Sigmoid colon (tissue), 6 donors: ENCODE measurements at regions not wholly inside any gene's neighbourhood (a gene's known extent, or its start where the extent isn't known, plus 50 kb on each side); places are given as distances from the start of the nearest gene placed in this dataset.

ENCODE experiments used
- DNase-seq: peaks from one replicate; pipeline ENCODE4 v3.0.0-alpha.2; 2019
- H3K27ac ChIP-seq, 4 donors: fragments of 200-600 bp; sonication (generic); one replicate each; pipeline ENCODE4 v1.5.1; 2016 to 2019; ENCODE audit warnings: mild to moderate bottlenecking in 1 of 4
- H3K27me3 ChIP-seq, 3 donors: fragments of 200-600 bp; sonication (generic); one replicate each; pipeline ENCODE4 v1.5.1; 2019; ENCODE audit warnings: mild to moderate bottlenecking in 1 of 3
- H3K36me3 ChIP-seq, 4 donors: fragments of 200-600 bp; sonication (generic); one replicate each; pipeline ENCODE4 v1.5.1; 2016 to 2019
- H3K4me1 ChIP-seq, 4 donors: fragments of 200-600 bp; sonication (generic); one replicate each; pipeline ENCODE4 v1.5.1; 2017 to 2019
- H3K4me3 ChIP-seq, 4 donors: fragments of 200-600 bp; sonication (generic); one replicate each; pipeline ENCODE4 v1.5.1; 2017 to 2019; ENCODE audit warnings: mild to moderate bottlenecking in 2 of 4, moderate library complexity in 1 of 4
- H3K9me3 ChIP-seq, 4 donors: fragments of 200-600 bp in 3 of 4; sonication (generic) in 3 of 4; one replicate each; pipeline versions ENCODE4 v1.5.1 to v1.6.1; 2013 to 2019
- CTCF ChIP-seq, 4 experiments: fragments of 450-650 bp in 3 of 4; fragments of 200-600 bp in 1 of 4; IDR thresholded peaks; one replicate each; pipeline ENCODE4 v1.5.1; 2016 to 2019; ENCODE audit warnings: antibody characterized with exemption in 4 of 4, mild to moderate bottlenecking in 3 of 4, moderate library complexity in 2 of 4
- EP300 ChIP-seq, 4 donors: sonication (generic); formaldehyde crosslinking; IDR thresholded peaks; one replicate each; pipeline ENCODE4 v1.6.1; 2017; ENCODE audit warnings: antibody characterized with exemption in 4 of 4
- POLR2A ChIP-seq, 2 donors: fragments of 450-650 bp; IDR thresholded peaks; one replicate each; pipeline ENCODE4 v1.6.1; 2016; ENCODE audit warnings: antibody characterized with exemption in 2 of 2, mild to moderate bottlenecking in 2 of 2, moderate library complexity in 2 of 2
- POLR2AphosphoS5 ChIP-seq, 4 donors: sonication (generic); formaldehyde crosslinking; IDR thresholded peaks; one replicate each; pipeline ENCODE4 v1.6.1; 2017; ENCODE audit warnings: antibody characterized with exemption in 4 of 4
- WGBS, 2 donors: extraction: QIAGEN DNeasy Blood & Tissue Kit; methylation state at CpG; one replicate each; pipeline ENCODE4 v1.1.7; 2013; 5-methylcytosine and 5-hydroxymethylcytosine counted together
- intact Hi-C: fragments of 100-400 bp; cut with DNase I; formaldehyde crosslinking; loops from one replicate; pipeline ENCODE4 v1.15.1; 2023
- donor health status: healthy with polysubstance abuse.
- donor health status: healthy.

- TF ChIP-seq EP300 (IDR thresholded peaks at IDR 0.05) = no peak
- no peak for TF ChIP-seq POLR2A (IDR thresholded peaks at IDR 0.05)
- no peak for TF ChIP-seq POLR2AphosphoS5 (IDR thresholded peaks at IDR 0.05)
- TF ChIP-seq CTCF (IDR thresholded peaks at IDR 0.05) = no peak
- Histone ChIP-seq H3K9me3 (no peaks in the 10 kb centered on the region), H3K36me3 (no peaks in the 10 kb centered on the region), H3K4me1 (no peaks in the 10 kb centered on the region), H3K27me3 (no peaks in the 10 kb centered on the region), H3K27ac (no peak overlapping the region), H3K4me3 (no peak overlapping the region)
- WGBS, 2 donors = 87 to 95% methylated on average over 2 of the region's 2 CpGs
- intact Hi-C loops = no loop called here
- DNase-seq = no peak
Observed at GRCh38 chrY:19484997-19485396, 259.5 kb downstream of the KDM5D start.

GRCh38 chrY:19479141-19479540, 265.4 kb downstream of the KDM5D start:
- no peak overlapping the region for H3K27ac ChIP-seq
- H3K4me3 ChIP-seq = no peak overlapping the region
- no peaks in the 10 kb centered on the region for H3K4me1 ChIP-seq
- no peaks in the 10 kb centered on the region for H3K27me3 ChIP-seq
- no peak for DNase-seq
- no peak for TF ChIP-seq POLR2A (IDR thresholded peaks at IDR 0.05)
- TF ChIP-seq EP300 (IDR thresholded peaks at IDR 0.05) = no peak
- TF ChIP-seq POLR2AphosphoS5 (IDR thresholded peaks at IDR 0.05) = no peak
- no peak for TF ChIP-seq CTCF (IDR thresholded peaks at IDR 0.05)
- intact Hi-C loops = no loop called here
- no peaks in the 10 kb centered on the region for H3K36me3 ChIP-seq
- no peaks in the 10 kb centered on the region for H3K9me3 ChIP-seq

- TF ChIP-seq EP300 (IDR thresholded peaks at IDR 0.05) = no peak
- TF ChIP-seq CTCF (IDR thresholded peaks at IDR 0.05) = no peak
- no peak for TF ChIP-seq POLR2A (IDR thresholded peaks at IDR 0.05)
- no peak for TF ChIP-seq POLR2AphosphoS5 (IDR thresholded peaks at IDR 0.05)
- DNase-seq = no peak
- 45 to 76% methylated on average over 1 of the region's 1 CpG for WGBS, 2 donors
- intact Hi-C loops = no loop called here
- Histone ChIP-seq H3K36me3 (no peaks in the 10 kb centered on the region), H3K9me3 (no peaks in the 10 kb centered on the region), H3K4me1 (no peaks in the 10 kb centered on the region), H3K27me3 (no peaks in the 10 kb centered on the region), H3K27ac (no peak overlapping the region), H3K4me3 (no peak overlapping the region)
Observed at GRCh38 chrY:19477959-19478358, 266.6 kb downstream of the KDM5D start.

- no peak overlapping the region for H3K4me3 ChIP-seq
- H3K4me1 ChIP-seq = no peaks in the 10 kb centered on the region
- no peak for TF ChIP-seq CTCF (IDR thresholded peaks at IDR 0.05)
- TF ChIP-seq POLR2AphosphoS5 (IDR thresholded peaks at IDR 0.05) = no peak
- TF ChIP-seq EP300 (IDR thresholded peaks at IDR 0.05) = no peak
- TF ChIP-seq POLR2A (IDR thresholded peaks at IDR 0.05) = no peak
- intact Hi-C loops = no loop called here
- no peaks in the 10 kb centered on the region for H3K9me3 ChIP-seq
- H3K27ac ChIP-seq = no peak overlapping the region
- DNase-seq = no peak
- no peaks in the 10 kb centered on the region for H3K36me3 ChIP-seq
- H3K27me3 ChIP-seq = no peaks in the 10 kb centered on the region
Observed at GRCh38 chrY:19465809-19466208, 278.7 kb downstream of the KDM5D start.

- no peak for TF ChIP-seq CTCF (IDR thresholded peaks at IDR 0.05)
- no peak for TF ChIP-seq POLR2AphosphoS5 (IDR thresholded peaks at IDR 0.05)
- no peak for TF ChIP-seq POLR2A (IDR thresholded peaks at IDR 0.05)
- TF ChIP-seq EP300 (IDR thresholded peaks at IDR 0.05) = no peak
- Histone ChIP-seq H3K36me3 (no peaks in the 10 kb centered on the region), H3K27me3 (no peaks in the 10 kb centered on the region), H3K27ac (no peak overlapping the region), H3K9me3 (no peaks in the 10 kb centered on the region), H3K4me1 (no peaks in the 10 kb centered on the region), H3K4me3 (no peak overlapping the region)
- intact Hi-C loops = no loop called here
- no peak for DNase-seq
Observed at GRCh38 chrY:19456855-19457448, 287.6 kb downstream of the KDM5D start.
